ENCODE measurements at regions not wholly inside any gene's neighbourhood (a gene's known extent, or its start where the extent isn't known, plus 50 kb on each side); places are given as distances from the start of the nearest gene placed in this dataset.
A peak's percentile ranks its signal among the peaks of the same experiment; 100 is the strongest.

- no peak for TF ChIP-seq CTCF (IDR thresholded peaks at IDR 0.05)
Measured at GRCh38 chr12:13288937-13289652, 92.6 kb downstream of the EMP1 start.

DNA sequence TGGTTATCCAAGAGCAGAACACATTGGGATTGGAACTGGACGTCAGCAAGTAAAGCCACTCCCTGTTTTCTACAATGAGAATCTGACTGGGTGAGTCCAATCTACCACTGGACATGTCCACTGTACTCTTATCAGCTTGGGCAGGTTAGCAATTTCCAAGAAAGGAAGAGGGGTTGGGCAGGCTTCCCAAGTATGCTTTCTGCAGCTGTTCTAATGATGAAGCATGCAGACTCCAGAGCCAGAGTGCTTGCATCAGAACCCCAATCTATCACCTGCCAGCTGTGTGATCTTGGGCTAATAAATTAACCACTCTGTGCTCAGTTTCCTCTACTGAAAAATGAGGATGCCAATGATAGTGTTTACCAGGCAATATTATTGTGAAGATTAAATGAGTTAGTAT, 92.0 kb downstream of the EMP1 start:
- TF ChIP-seq CTCF (IDR thresholded peaks at IDR 0.05): no peak

DNA sequence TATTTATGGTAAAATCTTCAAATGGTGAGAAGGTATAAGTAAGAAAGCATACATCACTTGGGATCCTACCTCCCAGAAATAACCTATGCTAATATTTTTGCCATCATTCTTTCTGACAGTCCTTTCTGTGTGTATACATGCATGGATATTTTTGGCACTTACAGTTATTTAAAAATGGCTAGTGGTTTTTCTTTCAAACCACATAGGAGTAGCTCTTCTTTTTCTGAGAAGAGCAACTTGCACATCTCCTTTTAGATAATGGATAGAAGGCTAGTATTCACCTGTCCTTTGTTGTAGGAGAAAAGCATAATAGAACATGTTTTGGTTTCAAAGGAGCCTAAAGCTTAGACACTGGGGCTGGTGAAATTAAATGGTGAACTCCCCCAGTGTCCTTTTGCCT, 87.3 kb downstream of the EMP1 start:
- TF ChIP-seq CTCF (IDR thresholded peaks at IDR 0.05): no peak

DNA sequence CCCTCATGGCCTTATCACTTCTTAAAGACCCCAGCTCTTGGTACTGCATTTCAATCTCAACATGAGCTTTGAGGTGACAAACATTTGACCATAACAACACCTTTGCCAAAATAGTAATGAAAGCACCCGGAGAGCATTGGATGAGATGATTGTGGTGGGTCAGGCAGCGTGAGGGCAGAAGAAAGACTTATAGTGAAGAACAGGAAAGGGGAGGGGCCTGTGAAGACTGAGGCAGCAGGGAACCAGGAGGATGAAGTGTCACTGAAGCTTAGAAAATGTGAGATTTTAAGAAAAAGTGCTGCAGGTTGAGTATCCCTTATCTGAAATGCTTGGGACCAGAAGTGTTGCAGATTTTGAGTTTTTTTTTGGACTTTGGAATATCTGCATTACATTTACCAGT, 86.3 kb downstream of the EMP1 start:
- TF ChIP-seq CTCF (IDR thresholded peaks at IDR 0.05): no peak

GRCh38 chr12:13278249-13278787, 81.8 kb downstream of the EMP1 start:
- peak; percentile 99 for TF ChIP-seq CTCF (IDR thresholded peaks at IDR 0.05)

DNA sequence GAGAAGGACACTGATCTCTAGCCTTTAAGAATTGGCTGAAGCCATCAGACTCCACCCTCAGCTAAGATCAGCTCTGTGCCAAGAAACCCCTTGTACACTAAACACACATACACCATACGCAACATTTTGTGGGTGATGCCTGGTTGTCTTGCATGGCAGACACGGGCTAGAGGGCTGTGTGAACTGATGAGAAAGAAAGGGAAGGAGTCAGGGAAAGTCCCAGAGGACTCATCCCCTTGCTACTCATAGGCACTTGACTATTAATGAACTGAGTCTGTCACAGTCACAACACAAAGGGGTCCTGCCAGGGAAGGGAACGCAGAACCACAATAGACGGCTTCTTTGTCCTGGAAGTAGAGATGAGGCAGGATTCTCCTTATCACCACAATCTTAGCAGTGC, 80.8 kb downstream of the EMP1 start:
- TF ChIP-seq CTCF (IDR thresholded peaks at IDR 0.05): no peak

- TF ChIP-seq CTCF (IDR thresholded peaks at IDR 0.05): no peak
Measured at GRCh38 chr12:13275241-13276085, 78.9 kb downstream of the EMP1 start.
